CD4-positive, alpha-beta T cell treated with Interleukin-17A for 1 hour (primary cell): ENCODE measurements at regions not wholly inside any gene's neighbourhood (a gene's known extent, or its start where the extent isn't known, plus 50 kb on each side); places are given as distances from the start of the nearest gene placed in this dataset.
"Not testable (repeated sequence)": the region's sequence is repeated elsewhere in the genome, so short reads cannot be mapped to it uniquely, and the experiment has no call there.

ENCODE experiments used
- DNase-seq: peaks from one replicate; pipeline ENCODE4 v3.0.0-alpha.2; 2020

- no peak for DNase-seq
Measured at GRCh38 chr4:170243662-170244288, 154.0 kb upstream of the AADAT start.

GRCh38 chr4:170242471-170242870, 152.7 kb upstream of the AADAT start:
- DNase-seq = no peak

GRCh38 chr4:170234800-170235199, 145.0 kb upstream of the AADAT start:
- no peak for DNase-seq

- no peak for DNase-seq
Measured at GRCh38 chr4:170231377-170231776, 141.6 kb upstream of the AADAT start.

GRCh38 chr4:170230242-170230641, 140.5 kb upstream of the AADAT start:
- no peak for DNase-seq

- DNase-seq = no peak
Measured at GRCh38 chr4:170229006-170229405, 139.2 kb upstream of the AADAT start.

- no peak for DNase-seq
Measured at GRCh38 chr4:170227928-170228327, 138.2 kb upstream of the AADAT start.

GRCh38 chr4:170226288-170226687, 136.5 kb upstream of the AADAT start:
- no peak for DNase-seq

- no peak for DNase-seq
Measured at GRCh38 chr4:170214731-170215130, 125.0 kb upstream of the AADAT start.

- DNase-seq = no peak
Measured at GRCh38 chr4:170214101-170214500, 124.3 kb upstream of the AADAT start.

- no peak for DNase-seq
Measured at GRCh38 chr4:170202721-170203120, 113.0 kb upstream of the AADAT start.

GRCh38 chr4:170198747-170199146, 109.0 kb upstream of the AADAT start:
- no peak for DNase-seq

- not testable (repeated sequence) for DNase-seq
Measured at GRCh38 chr4:170194794-170195193, 105.0 kb upstream of the AADAT start.

GRCh38 chr4:170193496-170193895, 103.7 kb upstream of the AADAT start:
- DNase-seq = no peak

- DNase-seq = no peak
Measured at GRCh38 chr4:170190265-170190664, 100.5 kb upstream of the AADAT start.

- DNase-seq = no peak
Measured at GRCh38 chr4:170170861-170171260, 81.1 kb upstream of the AADAT start.

GRCh38 chr4:170169699-170170098, 79.9 kb upstream of the AADAT start:
- no peak for DNase-seq

- DNase-seq = no peak
Measured at GRCh38 chr4:170167678-170168077, 77.9 kb upstream of the AADAT start.

- not testable (repeated sequence) for DNase-seq
Measured at GRCh38 chr4:170166193-170166592, 76.4 kb upstream of the AADAT start.

GRCh38 chr4:170162416-170162815, 72.7 kb upstream of the AADAT start:
- DNase-seq = no peak

GRCh38 chr4:170157670-170158069, 67.9 kb upstream of the AADAT start:
- no peak for DNase-seq

- DNase-seq = no peak
Measured at GRCh38 chr4:170145120-170145519, 55.4 kb upstream of the AADAT start.

- DNase-seq = no peak
Measured at GRCh38 chr4:170139764-170140163, 50.0 kb upstream of the AADAT start.
